HG03103 (cell line): ENCODE measurements at regions not wholly inside any gene's neighbourhood (a gene's known extent, or its start where the extent isn't known, plus 50 kb on each side); places are given as distances from the start of the nearest gene placed in this dataset.

Source experiments
- ATAC-seq: cut with Tn5 transposase; IDR thresholded peaks from one replicate; pipeline ENCODE4 v1.9.1; 2021; ENCODE audit warnings: low read depth; ENCODE audit not compliant: unreplicated experiment

DNA sequence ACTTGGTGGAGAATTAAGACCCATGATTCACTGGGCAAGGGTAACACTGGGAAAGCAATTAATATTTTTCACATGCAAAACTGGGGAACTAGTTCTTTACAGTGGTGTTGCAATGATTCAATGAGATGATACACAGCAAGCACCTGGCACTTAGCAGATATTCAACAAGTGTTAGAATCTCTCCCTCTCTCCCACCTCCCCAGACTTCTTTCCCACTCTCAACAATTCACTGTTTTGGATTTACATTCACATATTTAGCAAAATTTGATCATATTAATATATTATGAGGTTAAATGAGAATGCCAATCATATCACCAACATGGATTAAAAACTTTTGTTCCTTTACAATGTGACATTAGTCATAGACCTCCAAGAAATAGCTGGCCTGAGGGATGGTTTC, 223.1 kb upstream of the GRIP1 start:
- ATAC-seq = no peak

DNA sequence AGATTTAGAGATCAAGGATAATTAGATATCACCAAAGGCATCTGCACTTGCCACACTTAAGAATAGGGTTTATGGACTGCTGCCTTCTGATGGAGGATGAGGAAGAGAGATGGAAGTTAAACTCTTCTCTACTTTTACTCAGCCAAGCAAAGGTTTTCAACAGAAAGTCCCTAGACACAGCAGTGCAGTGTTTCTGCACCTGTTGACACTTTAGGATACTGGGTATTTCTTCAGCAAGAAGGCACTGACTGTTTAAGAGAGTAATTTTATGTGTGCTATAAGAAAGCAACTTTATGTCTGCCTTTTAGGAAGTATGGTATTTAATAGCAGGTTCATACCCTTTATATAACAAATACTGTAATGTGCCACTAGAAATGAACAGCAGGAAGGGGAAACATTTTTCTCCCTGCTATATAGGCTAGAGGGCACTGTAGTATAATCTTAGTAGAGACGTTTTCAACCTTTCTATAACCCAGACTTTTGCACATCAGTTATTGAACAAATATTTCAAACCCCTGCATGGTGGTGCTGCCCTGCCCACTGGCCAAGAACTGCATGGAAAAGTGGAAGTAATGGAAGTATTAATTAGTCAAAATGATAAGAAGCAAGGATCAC, 225.0 kb upstream of the GRIP1 start:
- no peak for ATAC-seq

DNA sequence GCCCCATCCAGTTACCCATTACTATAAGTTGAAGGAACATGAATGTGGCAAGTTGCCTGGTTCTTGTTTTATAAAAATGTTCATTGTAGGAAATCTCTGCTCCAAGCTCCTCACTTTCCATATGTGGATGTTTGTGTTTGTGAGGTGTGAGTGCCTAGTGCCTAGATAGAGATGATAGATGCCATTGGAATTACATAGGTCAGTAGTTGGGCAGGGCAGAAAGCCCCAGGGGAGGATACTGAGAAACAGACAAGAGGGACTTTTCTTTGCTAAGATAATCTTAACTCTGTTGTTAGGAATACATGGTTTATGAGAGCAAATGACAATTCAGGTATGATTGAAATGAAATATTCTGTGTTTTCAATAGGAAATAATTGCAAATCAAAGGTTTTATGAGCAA, 226.3 kb upstream of the GRIP1 start:
- no peak for ATAC-seq

- no peak for ATAC-seq
These were observed 231.6 kb upstream of the GRIP1 start for GRCh38 chr12:66910366-66910974.

GRCh38 chr12:66915306-66915904, 236.5 kb upstream of the GRIP1 start:
- ATAC-seq = no peak

- ATAC-seq = no peak
These were observed 237.3 kb upstream of the GRIP1 start for GRCh38 chr12:66916189-66916588.

DNA sequence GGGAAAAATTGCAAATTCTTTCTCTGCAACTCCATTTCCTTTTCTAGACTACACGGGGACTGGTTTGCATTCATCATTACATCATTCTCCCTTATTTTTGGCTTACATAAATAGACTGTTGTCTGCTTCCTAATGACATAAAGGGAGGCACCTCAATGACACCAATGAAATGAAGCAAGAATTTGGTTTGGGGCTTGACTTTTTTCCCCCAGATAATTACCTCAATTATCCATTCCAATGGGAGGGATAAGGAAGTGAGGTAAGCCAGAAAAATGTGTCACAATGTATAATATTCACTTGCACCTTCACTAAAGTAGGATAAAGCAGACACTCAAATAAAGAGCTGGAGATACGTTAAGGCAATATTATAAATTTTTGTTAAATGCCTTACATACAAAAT, 240.6 kb upstream of the GRIP1 start:
- ATAC-seq = no peak

GRCh38 chr12:66920205-66920604, 241.3 kb upstream of the GRIP1 start:
- no peak for ATAC-seq

- no peak for ATAC-seq
These were observed 242.3 kb upstream of the GRIP1 start for GRCh38 chr12:66921151-66921550.

- ATAC-seq = no peak
These were observed 246.2 kb upstream of the GRIP1 start for GRCh38 chr12:66925083-66925482.

GRCh38 chr12:66929121-66929520, 250.2 kb upstream of the GRIP1 start:
- no peak for ATAC-seq

- no peak for ATAC-seq
These were observed 252.2 kb upstream of the GRIP1 start for GRCh38 chr12:66931091-66931490.

GRCh38 chr12:66932126-66932525, 253.2 kb upstream of the GRIP1 start:
- ATAC-seq = no peak

DNA sequence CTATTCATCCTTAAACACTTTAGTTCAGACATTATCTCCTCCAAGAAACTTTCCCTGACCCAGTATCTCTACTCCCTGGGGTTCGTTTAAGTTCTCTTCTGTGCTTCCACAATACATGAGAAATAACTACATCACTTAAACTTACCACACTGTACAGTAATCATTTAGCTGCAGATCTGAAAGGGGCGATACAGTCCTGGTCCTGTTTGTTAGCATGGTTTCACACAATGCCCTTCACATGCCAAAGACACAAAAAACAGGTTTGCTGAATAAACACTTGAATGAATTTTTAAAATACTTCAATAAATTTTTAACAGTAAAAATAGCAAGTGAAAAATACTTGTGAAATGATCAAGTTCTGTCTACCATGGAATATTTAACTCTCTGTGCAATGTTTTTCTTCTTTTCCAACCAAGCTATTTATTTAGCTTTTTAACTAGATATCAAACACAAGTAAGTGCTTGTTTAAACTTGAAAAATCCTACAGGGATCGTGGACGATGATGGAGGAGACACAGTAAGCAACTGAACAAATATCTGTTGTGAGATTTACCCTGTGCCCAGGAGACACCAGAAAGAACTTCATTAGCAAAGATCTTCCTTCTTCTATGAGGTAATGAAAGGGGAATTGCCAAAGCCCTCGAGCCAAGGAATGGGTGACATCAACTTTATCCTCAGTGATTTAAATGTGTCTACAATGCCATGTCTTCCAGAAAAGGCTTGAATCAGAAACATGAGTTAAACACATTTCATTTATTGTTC, 255.6 kb upstream of the GRIP1 start:
- no peak for ATAC-seq

GRCh38 chr12:66941150-66941549, 262.3 kb upstream of the GRIP1 start:
- ATAC-seq = no peak

DNA sequence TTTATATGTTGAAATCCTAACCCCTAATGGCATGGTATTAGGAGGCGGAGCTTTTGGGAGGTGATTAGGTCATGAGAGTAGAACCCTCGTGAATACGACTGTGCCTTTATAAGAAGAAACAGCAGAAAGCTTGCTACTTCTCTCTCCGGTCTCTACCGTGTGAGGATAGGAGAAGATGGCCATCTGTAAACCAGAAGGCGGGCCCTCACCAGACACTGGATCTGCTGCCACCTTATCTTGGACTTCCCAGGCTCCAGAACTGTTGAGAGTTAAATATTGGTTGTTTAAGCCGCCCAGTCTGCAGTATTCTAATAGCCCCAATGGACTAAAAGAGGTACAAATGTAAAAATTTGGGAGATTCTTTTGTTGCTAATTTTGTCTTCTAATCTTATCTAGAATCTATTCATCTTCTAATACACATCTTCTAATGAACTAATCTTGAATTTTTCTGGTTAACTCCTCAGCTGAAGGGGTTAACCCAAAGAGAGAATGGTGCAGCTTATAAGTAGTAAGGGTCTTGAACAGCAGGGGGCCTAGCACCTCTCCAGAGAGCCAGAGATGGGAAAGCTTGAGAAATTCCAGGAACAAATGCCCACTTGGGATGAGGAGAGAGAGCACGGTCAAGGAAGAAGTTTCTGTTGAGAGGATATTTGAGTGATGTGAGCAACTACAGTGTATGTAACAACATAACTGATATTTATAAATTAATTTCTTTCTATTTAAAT, 264.0 kb upstream of the GRIP1 start:
- ATAC-seq = no peak

- ATAC-seq = no peak
These were observed 265.5 kb upstream of the GRIP1 start for GRCh38 chr12:66944365-66944764.

- ATAC-seq = no peak
These were observed 266.4 kb upstream of the GRIP1 start for GRCh38 chr12:66945189-66945817.

DNA sequence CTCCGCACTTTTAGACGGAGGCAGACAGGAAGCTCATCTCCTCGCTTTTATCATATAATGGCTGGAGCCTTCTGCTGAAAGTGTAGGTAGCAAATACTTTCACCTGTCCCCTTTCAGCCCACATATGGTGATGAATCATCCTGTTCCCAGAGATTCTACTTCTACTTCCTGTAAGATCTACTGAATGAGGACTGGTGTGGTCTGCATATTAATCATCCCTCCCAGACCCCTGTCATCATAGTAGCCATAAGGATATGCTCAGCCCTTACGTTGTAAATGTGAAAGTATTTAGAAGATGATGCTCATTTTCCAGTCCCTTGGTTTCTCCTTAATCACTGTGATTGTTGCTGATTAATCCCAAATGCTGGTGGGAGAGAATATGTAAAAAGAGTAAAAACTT, 268.2 kb upstream of the GRIP1 start:
- no peak for ATAC-seq

GRCh38 chr12:66952668-66953067, 273.8 kb upstream of the GRIP1 start:
- ATAC-seq = no peak

GRCh38 chr12:66956300-66956699, 277.4 kb upstream of the GRIP1 start:
- ATAC-seq = no peak
